ENCODE measurements at regions not wholly inside any gene's neighbourhood (a gene's known extent, or its start where the extent isn't known, plus 50 kb on each side); places are given as distances from the start of the nearest gene placed in this dataset.

DNA sequence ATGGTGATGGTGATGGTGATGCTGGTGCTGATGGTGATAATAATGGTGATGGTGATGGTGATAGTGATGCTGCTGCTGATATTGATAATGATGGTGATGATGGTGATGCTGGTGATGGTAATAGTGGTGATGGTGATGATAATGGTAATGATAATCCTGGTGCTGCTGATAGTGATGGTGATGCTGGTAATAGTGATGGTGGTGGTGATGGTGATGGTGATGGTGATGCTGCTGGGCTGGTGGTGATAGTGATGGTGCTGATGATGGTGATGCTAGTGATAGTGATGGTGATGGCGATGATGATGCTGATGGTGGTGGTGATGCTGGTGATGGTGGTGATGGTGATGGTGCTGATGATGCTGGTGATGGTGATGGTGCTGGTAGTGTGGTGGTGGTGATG lies 58.4 kb upstream of the IGSF21 start:
- Mint-ChIP-seq H3K27me3 (ENCODE audit: insufficient read depth) (no peaks in the 10 kb centered on the region), H3K4me3 (no peak overlapping the region), H3K4me1 (ENCODE audit: low read depth) (no peaks in the 10 kb centered on the region), H3K9me3 (peaks cover 5% of the 10 kb centered on the region), H3K36me3 (ENCODE audit: low read depth) (no peaks in the 10 kb centered on the region), H3K27ac (no peak overlapping the region)
- DNase-seq (ENCODE audit: low spot score), result no peak
- intact Hi-C loops (cut with micrococcal nuclease), result no loop called here

DNA sequence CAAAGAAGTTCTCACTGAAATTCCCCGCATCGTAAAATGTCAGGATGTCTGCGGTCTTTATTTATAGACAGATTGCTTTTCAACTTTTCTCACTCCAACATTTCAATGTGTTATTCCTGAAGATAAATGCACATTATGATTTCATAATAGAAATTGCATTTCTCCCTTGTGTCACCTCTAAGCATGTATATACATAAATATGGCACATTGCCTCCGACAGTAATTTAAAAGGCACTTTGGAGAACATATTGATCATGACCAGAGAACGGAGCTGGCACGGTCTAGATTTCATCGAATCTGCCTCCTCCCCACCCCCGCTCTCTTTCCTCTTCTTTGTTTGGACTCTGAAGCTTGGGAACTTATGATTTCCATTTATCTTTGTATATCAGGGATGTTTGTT lies 54.9 kb upstream of the IGSF21 start:
- Mint-ChIP-seq H3K4me3 (no peak overlapping the region), H3K36me3 (ENCODE audit: low read depth) (no peaks in the 10 kb centered on the region), H3K9me3 (peaks cover 5% of the 10 kb centered on the region), H3K4me1 (ENCODE audit: low read depth) (no peaks in the 10 kb centered on the region), H3K27me3 (ENCODE audit: insufficient read depth) (no peaks in the 10 kb centered on the region), H3K27ac (no peak overlapping the region)
- intact Hi-C loops (cut with micrococcal nuclease), result no loop called here
- no peak for DNase-seq (ENCODE audit: low spot score)

DNA sequence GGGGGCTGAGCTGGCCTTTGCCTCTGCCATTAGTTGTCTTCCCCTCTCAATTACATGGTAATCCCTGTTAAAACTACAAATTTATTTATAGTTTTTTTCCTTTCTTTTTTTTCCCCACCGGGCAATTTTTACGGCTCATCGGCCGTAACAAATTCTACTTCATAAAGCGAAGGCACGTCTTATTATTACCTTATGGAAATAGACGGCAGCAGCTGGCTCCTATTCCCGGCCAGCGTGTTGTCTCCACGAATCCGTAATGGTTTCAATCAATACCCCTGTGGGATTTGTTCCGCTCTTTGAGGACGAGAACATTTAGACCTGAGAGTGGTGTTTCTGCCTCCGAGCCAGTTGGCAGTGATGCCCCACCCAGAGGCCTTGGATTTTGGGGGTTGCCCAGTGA lies 52.4 kb upstream of the IGSF21 start:
- H3K4me3 Mint-ChIP-seq, result no peak overlapping the region
- H3K36me3 Mint-ChIP-seq (ENCODE audit: low read depth), result no peaks in the 10 kb centered on the region
- intact Hi-C loops (cut with micrococcal nuclease), result no loop called here
- no peaks in the 10 kb centered on the region for H3K27me3 Mint-ChIP-seq (ENCODE audit: insufficient read depth)
- no peak overlapping the region for H3K27ac Mint-ChIP-seq
- DNase-seq (ENCODE audit: low spot score), result no peak
- no peaks in the 10 kb centered on the region for H3K4me1 Mint-ChIP-seq (ENCODE audit: low read depth)
- H3K9me3 Mint-ChIP-seq, result no peaks in the 10 kb centered on the region

- Mint-ChIP-seq H3K27ac (no peak overlapping the region), H3K4me1 (ENCODE audit: low read depth) (no peaks in the 10 kb centered on the region), H3K4me3 (no peak overlapping the region), H3K36me3 (ENCODE audit: low read depth) (no peaks in the 10 kb centered on the region), H3K27me3 (ENCODE audit: insufficient read depth) (no peaks in the 10 kb centered on the region), H3K9me3 (no peaks in the 10 kb centered on the region)
- no peak for DNase-seq (ENCODE audit: low spot score)
- intact Hi-C loops (cut with micrococcal nuclease), result no loop called here
Measured at GRCh38 chr1:18056545-18056944, 51.1 kb upstream of the IGSF21 start.

DNA sequence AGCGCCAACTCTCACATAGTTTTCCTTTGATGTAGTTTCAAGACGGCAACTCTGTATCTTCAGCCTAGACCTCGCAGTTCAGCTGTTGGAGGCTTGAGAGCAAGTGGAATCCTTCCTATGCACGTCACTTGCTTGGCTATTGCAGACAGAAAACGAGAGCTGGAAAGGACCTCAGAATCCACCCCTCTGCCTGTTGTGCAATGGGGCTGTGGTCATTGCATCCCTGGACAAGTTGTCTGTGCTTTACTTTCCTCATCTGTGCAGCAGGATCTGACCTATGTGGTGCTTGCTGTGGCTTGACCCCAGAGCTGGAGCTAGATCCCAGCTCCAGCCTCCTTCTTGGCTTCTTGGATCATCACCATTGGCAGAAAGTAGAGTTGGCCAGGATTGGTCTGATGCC lies 50.0 kb upstream of the IGSF21 start:
- intact Hi-C loops (cut with micrococcal nuclease), result no loop called here
- no peaks in the 10 kb centered on the region for H3K4me1 Mint-ChIP-seq (ENCODE audit: low read depth)
- H3K27ac Mint-ChIP-seq, result no peak overlapping the region
- no peaks in the 10 kb centered on the region for H3K36me3 Mint-ChIP-seq (ENCODE audit: low read depth)
- peaks cover 6% of the 10 kb centered on the region for H3K9me3 Mint-ChIP-seq
- DNase-seq (ENCODE audit: low spot score), result no peak
- H3K4me3 Mint-ChIP-seq, result no peak overlapping the region
- no peaks in the 10 kb centered on the region for H3K27me3 Mint-ChIP-seq (ENCODE audit: insufficient read depth)
